ENCODE measurements at regions not wholly inside any gene's neighbourhood (a gene's known extent, or its start where the extent isn't known, plus 50 kb on each side); places are given as distances from the start of the nearest gene placed in this dataset.

DNA sequence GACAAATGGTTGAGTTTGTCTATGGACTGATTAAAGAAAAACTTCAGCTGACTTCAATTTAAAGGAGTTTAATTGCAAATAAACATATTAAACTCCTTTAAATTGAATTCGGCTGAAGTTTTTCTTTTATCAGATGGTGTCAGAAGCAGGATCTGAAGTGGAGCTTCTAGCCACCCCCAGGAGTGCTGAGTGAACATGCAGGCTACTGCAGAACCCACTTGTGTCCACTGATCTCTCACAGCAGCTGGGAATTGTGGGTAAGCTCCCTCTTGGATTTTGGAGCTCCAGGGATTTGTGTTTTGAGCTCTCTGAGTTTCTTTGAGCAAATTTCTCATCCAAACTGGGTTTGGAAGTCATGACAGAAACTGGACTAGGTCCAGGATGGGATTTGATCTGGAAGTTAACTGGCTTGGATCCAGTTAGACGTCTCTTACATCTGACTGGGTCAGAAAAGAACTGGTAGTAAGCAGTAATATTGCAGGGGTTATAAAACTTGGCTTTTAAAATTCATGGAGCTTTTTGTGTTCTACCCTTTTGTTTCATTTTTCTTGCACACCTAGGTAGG, 95.8 kb upstream of the UST start:
- WGBS = 61% methylated on average over 2 of the region's 2 CpGs
- no peak for DNase-seq (ENCODE audit: extremely low spot score)
- intact Hi-C loops (cut with DNase I) = no loop called here
- H3K27ac ChIP-seq (replicated peaks in 1 of 4) = no peak overlapping the region
- no peaks in the 10 kb centered on the region for H3K36me3 ChIP-seq
- peaks cover 0 to 7% (median 0%) of the 10 kb centered on the region in 4 donors for H3K4me1 ChIP-seq
- no peaks in the 10 kb centered on the region for H3K27me3 ChIP-seq
- H3K9me3 ChIP-seq = no peaks in the 10 kb centered on the region
- TF ChIP-seq EP300 (IDR thresholded peaks at IDR 0.05) (no peak), POLR2AphosphoS5 (IDR thresholded peaks at IDR 0.05) (no peak), POLR2A (IDR thresholded peaks at IDR 0.05; ENCODE audit: low read depth) (no peak), CTCF (IDR thresholded peaks at IDR 0.05) (no peak)
- H3K4me3 ChIP-seq = no peak overlapping the region

GRCh38 chr6:148652205-148652604, 94.6 kb upstream of the UST start:
- intact Hi-C loops (cut with DNase I) = no loop called here
- no peaks in the 10 kb centered on the region for H3K36me3 ChIP-seq
- no peak overlapping the region for H3K4me3 ChIP-seq
- no peak overlapping the region for H3K27ac ChIP-seq (replicated peaks in 1 of 4)
- no peaks in the 10 kb centered on the region for H3K9me3 ChIP-seq
- no peak for DNase-seq (ENCODE audit: extremely low spot score)
- H3K27me3 ChIP-seq = no peaks in the 10 kb centered on the region
- peaks cover 0 to 7% (median 0%) of the 10 kb centered on the region in 4 donors for H3K4me1 ChIP-seq
- TF ChIP-seq CTCF (IDR thresholded peaks at IDR 0.05) = no peak
- TF ChIP-seq POLR2A (IDR thresholded peaks at IDR 0.05; ENCODE audit: low read depth) = no peak
- TF ChIP-seq POLR2AphosphoS5 (IDR thresholded peaks at IDR 0.05) = no peak
- no peak for TF ChIP-seq EP300 (IDR thresholded peaks at IDR 0.05)

GRCh38 chr6:148653138-148653776, 93.6 kb upstream of the UST start:
- intact Hi-C loops (cut with DNase I) = no loop called here
- TF ChIP-seq POLR2A (IDR thresholded peaks at IDR 0.05; ENCODE audit: low read depth) (no peak), CTCF (IDR thresholded peaks at IDR 0.05) (no peak), POLR2AphosphoS5 (IDR thresholded peaks at IDR 0.05) (no peak), EP300 (IDR thresholded peaks at IDR 0.05) (no peak)

DNA sequence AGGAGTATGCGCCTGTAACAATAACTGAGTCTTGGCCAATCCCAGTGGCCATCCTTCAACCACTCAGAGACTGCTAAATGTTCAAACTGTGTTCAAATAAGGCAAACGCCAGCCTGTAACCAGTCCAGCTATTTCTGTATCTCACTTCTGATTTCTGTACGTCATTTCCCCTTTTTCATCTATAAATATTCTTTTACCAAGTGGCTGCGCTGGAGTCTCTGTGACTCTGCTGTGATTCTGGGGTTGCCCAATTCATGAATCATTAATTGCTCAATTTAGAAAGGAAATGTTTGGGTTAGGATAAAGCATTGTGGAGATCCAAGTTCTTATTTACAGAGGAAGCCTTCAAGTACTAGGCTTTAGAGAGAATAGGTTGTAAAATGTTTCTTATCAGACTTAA, 89.8 kb upstream of the UST start:
- Histone ChIP-seq H3K4me3 (no peak overlapping the region), H3K27me3 (no peaks in the 10 kb centered on the region), H3K36me3 (no peaks in the 10 kb centered on the region), H3K4me1 (no peaks in the 10 kb centered on the region), H3K27ac (replicated peaks in 1 of 4) (no peak overlapping the region), H3K9me3 (peaks cover 0 to 3% (median 0%) of the 10 kb centered on the region in 4 donors)
- no peak for TF ChIP-seq EP300 (IDR thresholded peaks at IDR 0.05)
- TF ChIP-seq CTCF (IDR thresholded peaks at IDR 0.05) = no peak
- TF ChIP-seq POLR2AphosphoS5 (IDR thresholded peaks at IDR 0.05) = no peak
- TF ChIP-seq POLR2A (IDR thresholded peaks at IDR 0.05; ENCODE audit: low read depth) = no peak
- intact Hi-C loops (cut with DNase I) = no loop called here
- no peak for DNase-seq (ENCODE audit: extremely low spot score)
- WGBS = 74% methylated on average over 4 of the region's 4 CpGs

More at GRCh38 chr6:148653138-148653776, 93.6 kb upstream of the UST start:
- Histone ChIP-seq H3K36me3 (no peaks in the 10 kb centered on the region), H3K4me1 (peaks cover 0 to 7% (median 0%) of the 10 kb centered on the region in 4 donors), H3K9me3 (no peaks in the 10 kb centered on the region), H3K27me3 (no peaks in the 10 kb centered on the region), H3K27ac (replicated peaks in 1 of 4) (no peak overlapping the region), H3K4me3 (no peak overlapping the region)
- no peak for DNase-seq (ENCODE audit: extremely low spot score)
- 76% methylated on average over 2 of the region's 2 CpGs for WGBS

Measured in esophagus muscularis mucosa (tissue), 4 donors.